WI38 (cell line): ENCODE measurements at regions not wholly inside any gene's neighbourhood (a gene's known extent, or its start where the extent isn't known, plus 50 kb on each side); places are given as distances from the start of the nearest gene placed in this dataset.

Experiments used
- H3K4me3 ChIP-seq: 2 replicates; pipeline ENCODE4 v1.5.1; 2011; ENCODE audit warnings: low read depth, mild to moderate bottlenecking, control low read depth, low read length
- CTCF ChIP-seq: IDR thresholded peaks from 2 replicates; pipeline ENCODE4 v1.5.1; 2012; ENCODE audit warnings: low read depth, mild to moderate bottlenecking, control low read depth, low read length

- TF ChIP-seq CTCF, result no peak
- H3K4me3 ChIP-seq, result no peak overlapping the region
These were observed 110.6 kb upstream of the SIRPA start for GRCh38 chr20:1784586-1784985.

DNA sequence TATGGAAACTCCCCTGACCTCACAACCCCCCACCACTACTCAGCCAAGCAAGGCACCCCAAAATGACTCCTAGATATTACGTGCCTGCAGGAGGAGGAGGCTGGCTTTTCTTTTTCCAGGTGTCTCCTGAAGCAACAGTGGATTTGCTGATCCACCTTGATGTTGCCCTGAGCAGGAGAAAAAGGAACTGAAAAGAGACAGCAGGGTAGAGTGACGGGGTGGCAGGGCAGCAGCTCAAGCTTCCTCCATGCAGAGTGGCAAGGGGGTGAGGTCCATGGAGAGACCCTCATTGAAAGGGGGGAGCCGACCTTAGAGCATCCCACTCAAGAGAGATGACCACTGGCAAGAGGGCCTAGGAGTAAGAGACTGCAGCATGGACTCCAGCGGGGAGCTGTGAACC lies 112.0 kb upstream of the SIRPA start:
- TF ChIP-seq CTCF, result no peak
- no peak overlapping the region for H3K4me3 ChIP-seq

DNA sequence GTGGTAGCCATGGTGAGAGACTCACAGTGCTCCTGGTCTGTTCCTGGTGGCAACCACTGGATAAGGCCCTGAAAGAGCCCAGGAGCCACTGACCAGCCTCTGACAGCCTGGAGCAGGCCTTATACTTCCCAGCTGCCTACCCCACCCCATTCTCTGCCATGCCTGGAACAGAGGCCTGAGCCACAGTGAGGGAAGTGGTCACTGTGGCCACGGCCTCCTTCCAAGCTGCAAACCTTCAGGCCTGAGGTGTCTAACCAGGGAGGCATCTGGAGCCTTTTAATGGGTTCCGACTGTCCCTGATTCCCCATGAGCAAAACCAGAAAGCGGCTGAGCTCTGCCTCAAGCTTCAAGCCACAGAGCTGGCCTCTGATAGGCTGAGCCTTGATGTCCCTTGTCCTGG lies 113.0 kb upstream of the SIRPA start:
- no peak overlapping the region for H3K4me3 ChIP-seq
- no peak for TF ChIP-seq CTCF

- no peak for TF ChIP-seq CTCF
- H3K4me3 ChIP-seq, result no peak overlapping the region
These were observed 115.6 kb upstream of the SIRPA start for GRCh38 chr20:1779567-1779966.

GRCh38 chr20:1778338-1778737 lies 116.9 kb upstream of the SIRPA start:
- no peak overlapping the region for H3K4me3 ChIP-seq
- TF ChIP-seq CTCF, result no peak

DNA sequence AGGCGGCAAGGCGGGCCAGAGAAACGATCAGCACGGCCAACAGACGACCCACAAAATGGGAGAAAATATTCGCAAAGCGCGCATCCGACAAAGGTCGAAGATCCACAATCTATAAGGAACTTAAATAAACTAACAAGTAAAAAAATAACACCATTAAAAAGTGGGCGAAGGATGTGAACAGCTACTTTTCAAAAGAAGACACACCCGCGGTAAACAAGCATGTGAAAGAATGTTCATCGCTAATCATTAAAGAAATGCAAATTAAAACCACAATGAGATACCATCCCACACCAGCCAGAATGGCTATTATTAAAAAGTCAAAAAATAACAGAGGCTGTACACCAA lies 117.8 kb upstream of the SIRPA start:
- no peak overlapping the region for H3K4me3 ChIP-seq
- TF ChIP-seq CTCF, result no peak

GRCh38 chr20:1776681-1777475 lies 118.3 kb upstream of the SIRPA start:
- peak; percentile 74 for TF ChIP-seq CTCF
- H3K4me3 ChIP-seq, result peak overlapping the region; percentile 75
